ENCODE measurements at regions not wholly inside any gene's neighbourhood (a gene's known extent, or its start where the extent isn't known, plus 50 kb on each side); places are given as distances from the start of the nearest gene placed in this dataset.

GRCh38 chr5:136820848-136821247, 455.5 kb upstream of the TRPC7 start:
- no peak for TF ChIP-seq CTCF (IDR thresholded peaks at IDR 0.05)
- TF ChIP-seq ZFX (IDR thresholded peaks at IDR 0.05; ENCODE audit: borderline replicate concordance) = no peak

All from 22Rv1 (cell line).